Limb (tissue), 2 donors: ENCODE measurements at regions not wholly inside any gene's neighbourhood (a gene's known extent, or its start where the extent isn't known, plus 50 kb on each side); places are given as distances from the start of the nearest gene placed in this dataset.

Experiments
- DNase-seq, 2 donors: peaks; one replicate each; pipeline ENCODE4 v3.0.0-alpha.2; 2016; ENCODE audit errors: extremely low spot score in 2 of 2

- DNase-seq: no peak
Observed at GRCh38 chr18:21162786-21163185, 51.2 kb upstream of the ROCK1 start.

- DNase-seq: no peak
Observed at GRCh38 chr18:21163647-21164547, 52.3 kb upstream of the ROCK1 start.

- no peak for DNase-seq
Observed at GRCh38 chr18:21164548-21165095, 53.0 kb upstream of the ROCK1 start.

GRCh38 chr18:21167641-21168377 lies 56.2 kb upstream of the ROCK1 start:
- DNase-seq: no peak

GRCh38 chr18:21168880-21169279 lies 57.3 kb upstream of the ROCK1 start:
- DNase-seq: no peak

GRCh38 chr18:21177822-21178221 lies 64.2 kb upstream of the GREB1L start:
- no peak for DNase-seq

GRCh38 chr18:21179590-21180220 lies 62.3 kb upstream of the GREB1L start:
- DNase-seq: peak; percentile 55 to 68

- no peak for DNase-seq
Observed at GRCh38 chr18:21180588-21180987, 61.4 kb upstream of the GREB1L start.

- no peak for DNase-seq
Observed at GRCh38 chr18:21181766-21182165, 60.3 kb upstream of the GREB1L start.

- no peak for DNase-seq
Observed at GRCh38 chr18:21183670-21184069, 58.4 kb upstream of the GREB1L start.

- no peak for DNase-seq
Observed at GRCh38 chr18:21184396-21184996, 57.5 kb upstream of the GREB1L start.

GRCh38 chr18:21187886-21188285 lies 54.1 kb upstream of the GREB1L start:
- DNase-seq: no peak

- DNase-seq: peak; percentile 19 to 32
Observed at GRCh38 chr18:21191596-21192307, 50.3 kb upstream of the GREB1L start.
